ENCODE measurements at regions not wholly inside any gene's neighbourhood (a gene's known extent, or its start where the extent isn't known, plus 50 kb on each side); places are given as distances from the start of the nearest gene placed in this dataset.
A peak's percentile ranks its signal among the peaks of the same experiment; 100 is the strongest.

- no peak for DNase-seq (ENCODE audit: low read depth in 6 of 9, low spot score in 9 of 9)
- 94% methylated on average over 4 of the region's 4 CpGs for WGBS
- H3K27ac ChIP-seq (ENCODE audit: low read depth in 1 of 2, low read length in 1 of 2) = no peak overlapping the region
- H3K4me3 ChIP-seq (ENCODE audit: low read length in 2 of 2) = no peak overlapping the region
- no peaks in the 10 kb centered on the region for H3K9me3 ChIP-seq (ENCODE audit: control insufficient read depth in 2 of 2, insufficient read depth in 1 of 2, low read length in 1 of 2)
- H3K4me1 ChIP-seq (ENCODE audit: control insufficient read depth in 2 of 2, insufficient read depth in 2 of 2, low read length in 2 of 2) = no peaks in the 10 kb centered on the region
- no peaks in the 10 kb centered on the region for H3K36me3 ChIP-seq (ENCODE audit: control insufficient read depth in 2 of 2, insufficient read depth in 2 of 2, low read length in 1 of 2)
- no peaks in the 10 kb centered on the region for H3K27me3 ChIP-seq (ENCODE audit: control insufficient read depth in 2 of 2, insufficient read depth in 1 of 2, low read length in 1 of 2)
Measured at GRCh38 chr9:107681988-107682387, 192.4 kb upstream of the KLF4 start.

GRCh38 chr9:107675351-107676259 lies 186.0 kb upstream of the KLF4 start:
- Histone ChIP-seq H3K27ac (ENCODE audit: low read depth in 1 of 2, low read length in 1 of 2) (no peak overlapping the region), H3K4me3 (ENCODE audit: low read length in 2 of 2) (no peak overlapping the region), H3K4me1 (ENCODE audit: control insufficient read depth in 2 of 2, insufficient read depth in 2 of 2, low read length in 2 of 2) (no peaks in the 10 kb centered on the region), H3K27me3 (ENCODE audit: control insufficient read depth in 2 of 2, insufficient read depth in 1 of 2, low read length in 1 of 2) (no peaks in the 10 kb centered on the region), H3K36me3 (ENCODE audit: control insufficient read depth in 2 of 2, insufficient read depth in 2 of 2, low read length in 1 of 2) (no peaks in the 10 kb centered on the region), H3K9me3 (ENCODE audit: control insufficient read depth in 2 of 2, insufficient read depth in 1 of 2, low read length in 1 of 2) (no peaks in the 10 kb centered on the region)
- 83% methylated on average over 10 of the region's 10 CpGs for WGBS
- no peak for DNase-seq (ENCODE audit: low read depth in 6 of 9, low spot score in 9 of 9)

- Histone ChIP-seq H3K9me3 (ENCODE audit: control insufficient read depth in 2 of 2, insufficient read depth in 1 of 2, low read length in 1 of 2) (no peaks in the 10 kb centered on the region), H3K27ac (ENCODE audit: low read depth in 1 of 2, low read length in 1 of 2) (peak overlapping the region in 1 of 2 donors; percentile 42), H3K27me3 (ENCODE audit: control insufficient read depth in 2 of 2, insufficient read depth in 1 of 2, low read length in 1 of 2) (no peaks in the 10 kb centered on the region), H3K36me3 (ENCODE audit: control insufficient read depth in 2 of 2, insufficient read depth in 2 of 2, low read length in 1 of 2) (no peaks in the 10 kb centered on the region), H3K4me3 (ENCODE audit: low read length in 2 of 2) (no peak overlapping the region), H3K4me1 (ENCODE audit: control insufficient read depth in 2 of 2, insufficient read depth in 2 of 2, low read length in 2 of 2) (no peaks in the 10 kb centered on the region)
- 76% methylated on average over 5 of the region's 5 CpGs for WGBS
- no peak for DNase-seq (ENCODE audit: low read depth in 6 of 9, low spot score in 9 of 9)
Measured at GRCh38 chr9:107674721-107675277, 185.2 kb upstream of the KLF4 start.

GRCh38 chr9:107673861-107674720 lies 184.5 kb upstream of the KLF4 start:
- WGBS = 92% methylated on average over 3 of the region's 3 CpGs
- Histone ChIP-seq H3K27me3 (ENCODE audit: control insufficient read depth in 2 of 2, insufficient read depth in 1 of 2, low read length in 1 of 2) (no peaks in the 10 kb centered on the region), H3K36me3 (ENCODE audit: control insufficient read depth in 2 of 2, insufficient read depth in 2 of 2, low read length in 1 of 2) (no peaks in the 10 kb centered on the region), H3K4me1 (ENCODE audit: control insufficient read depth in 2 of 2, insufficient read depth in 2 of 2, low read length in 2 of 2) (no peaks in the 10 kb centered on the region), H3K9me3 (ENCODE audit: control insufficient read depth in 2 of 2, insufficient read depth in 1 of 2, low read length in 1 of 2) (no peaks in the 10 kb centered on the region), H3K4me3 (ENCODE audit: low read length in 2 of 2) (no peak overlapping the region), H3K27ac (ENCODE audit: low read depth in 1 of 2, low read length in 1 of 2) (no peak overlapping the region)
- DNase-seq (ENCODE audit: low read depth in 6 of 9, low spot score in 9 of 9) = no peak

GRCh38 chr9:107671588-107671987 lies 182.0 kb upstream of the KLF4 start:
- H3K9me3 ChIP-seq (ENCODE audit: control insufficient read depth in 2 of 2, insufficient read depth in 1 of 2, low read length in 1 of 2) = no peaks in the 10 kb centered on the region
- H3K36me3 ChIP-seq (ENCODE audit: control insufficient read depth in 2 of 2, insufficient read depth in 2 of 2, low read length in 1 of 2) = no peaks in the 10 kb centered on the region
- H3K27me3 ChIP-seq (ENCODE audit: control insufficient read depth in 2 of 2, insufficient read depth in 1 of 2, low read length in 1 of 2) = no peaks in the 10 kb centered on the region
- H3K27ac ChIP-seq (ENCODE audit: low read depth in 1 of 2, low read length in 1 of 2) = no peak overlapping the region
- DNase-seq (ENCODE audit: low read depth in 6 of 9, low spot score in 9 of 9) = no peak
- 90% methylated on average over 1 of the region's 1 CpG for WGBS
- no peak overlapping the region for H3K4me3 ChIP-seq (ENCODE audit: low read length in 2 of 2)
- no peaks in the 10 kb centered on the region for H3K4me1 ChIP-seq (ENCODE audit: control insufficient read depth in 2 of 2, insufficient read depth in 2 of 2, low read length in 2 of 2)

- no peak for DNase-seq (ENCODE audit: low read depth in 6 of 9, low spot score in 9 of 9)
- H3K9me3 ChIP-seq (ENCODE audit: control insufficient read depth in 2 of 2, insufficient read depth in 1 of 2, low read length in 1 of 2) = no peaks in the 10 kb centered on the region
- no peak overlapping the region for H3K27ac ChIP-seq (ENCODE audit: low read depth in 1 of 2, low read length in 1 of 2)
- H3K36me3 ChIP-seq (ENCODE audit: control insufficient read depth in 2 of 2, insufficient read depth in 2 of 2, low read length in 1 of 2) = no peaks in the 10 kb centered on the region
- H3K4me3 ChIP-seq (ENCODE audit: low read length in 2 of 2) = no peak overlapping the region
- no peaks in the 10 kb centered on the region for H3K4me1 ChIP-seq (ENCODE audit: control insufficient read depth in 2 of 2, insufficient read depth in 2 of 2, low read length in 2 of 2)
- H3K27me3 ChIP-seq (ENCODE audit: control insufficient read depth in 2 of 2, insufficient read depth in 1 of 2, low read length in 1 of 2) = no peaks in the 10 kb centered on the region
- 92% methylated on average over 8 of the region's 8 CpGs for WGBS
Measured at GRCh38 chr9:107669422-107669821, 179.9 kb upstream of the KLF4 start.

GRCh38 chr9:107667231-107668070 lies 177.9 kb upstream of the KLF4 start:
- Histone ChIP-seq H3K4me1 (ENCODE audit: control insufficient read depth in 2 of 2, insufficient read depth in 2 of 2, low read length in 2 of 2) (no peaks in the 10 kb centered on the region), H3K9me3 (ENCODE audit: control insufficient read depth in 2 of 2, insufficient read depth in 1 of 2, low read length in 1 of 2) (no peaks in the 10 kb centered on the region), H3K27ac (ENCODE audit: low read depth in 1 of 2, low read length in 1 of 2) (no peak overlapping the region), H3K4me3 (ENCODE audit: low read length in 2 of 2) (no peak overlapping the region), H3K36me3 (ENCODE audit: control insufficient read depth in 2 of 2, insufficient read depth in 2 of 2, low read length in 1 of 2) (no peaks in the 10 kb centered on the region), H3K27me3 (ENCODE audit: control insufficient read depth in 2 of 2, insufficient read depth in 1 of 2, low read length in 1 of 2) (no peaks in the 10 kb centered on the region)
- no peak for DNase-seq (ENCODE audit: low read depth in 6 of 9, low spot score in 9 of 9)
- 85% methylated on average over 16 of the region's 16 CpGs for WGBS

GRCh38 chr9:107665057-107665456 lies 175.5 kb upstream of the KLF4 start:
- no peak overlapping the region for H3K27ac ChIP-seq (ENCODE audit: low read depth in 1 of 2, low read length in 1 of 2)
- H3K4me3 ChIP-seq (ENCODE audit: low read length in 2 of 2) = no peak overlapping the region
- no peak for DNase-seq (ENCODE audit: low read depth in 6 of 9, low spot score in 9 of 9)
- no peaks in the 10 kb centered on the region for H3K27me3 ChIP-seq (ENCODE audit: control insufficient read depth in 2 of 2, insufficient read depth in 1 of 2, low read length in 1 of 2)
- H3K9me3 ChIP-seq (ENCODE audit: control insufficient read depth in 2 of 2, insufficient read depth in 1 of 2, low read length in 1 of 2) = no peaks in the 10 kb centered on the region
- WGBS = 94% methylated on average over 4 of the region's 4 CpGs
- no peaks in the 10 kb centered on the region for H3K4me1 ChIP-seq (ENCODE audit: control insufficient read depth in 2 of 2, insufficient read depth in 2 of 2, low read length in 2 of 2)
- no peaks in the 10 kb centered on the region for H3K36me3 ChIP-seq (ENCODE audit: control insufficient read depth in 2 of 2, insufficient read depth in 2 of 2, low read length in 1 of 2)
